Heart left ventricle (tissue), 13 donors: ENCODE measurements at regions not wholly inside any gene's neighbourhood (a gene's known extent, or its start where the extent isn't known, plus 50 kb on each side); places are given as distances from the start of the nearest gene placed in this dataset.

ENCODE experiments used
- CTCF ChIP-seq, 12 donors: fragments of 200-600 bp; sonication (generic) in 4 of 12; IDR thresholded peaks; one replicate each; pipeline versions ENCODE4 v1.5.0 to v1.8.0; 2018 to 2022; ENCODE audit warnings: antibody characterized with exemption in 12 of 12, mild to moderate bottlenecking in 5 of 12
- POLR2A ChIP-seq, 2 donors: fragments of 450-650 bp; IDR thresholded peaks; one replicate each; pipeline ENCODE4 v1.6.1; 2017; ENCODE audit warnings: antibody characterized with exemption in 2 of 2, mild to moderate bottlenecking in 2 of 2, moderate library complexity in 2 of 2
- donor health status: ischemic (EF 13 %, LVEDD 7.1; RV severe dilation, severe dysfunction).
- donor health status: DM: no; HTN: yes; CAD: no.
- donor health status: DM: no; HTN: no; CAD: no.
- donor health status: ischemic (EF 25% LVEDD 6.9; RV normal size, moderate dysfunction).
- donor health status: ischemic (EF 25% LVEDD 5.7; RV mildly dilated, moderate dysfunction).
- donor health status: ischemic (EF 35%, LVEDD 5.7; RV mildly dilated, moderate dysfunction).
- donor health status: nonischemic (EF 11% LVEDD 7.7; RV severe dilation, severe dysfunction).
- donor health status: DM: yes; HTN: yes; CAD: no.
- donor health status: PGD.
- donor health status: ischemic (EF 29% LVEDD 5.4; RV normal size, mild dysfunction).
- donor health status: nonischemic (EF 23%, LVEDD 6.1; RV moderate dilation, normal function).

- TF ChIP-seq POLR2A (IDR thresholded peaks at IDR 0.05) = no peak
- no peak for TF ChIP-seq CTCF (IDR thresholded peaks at IDR 0.05)
Observed at GRCh38 chr10:8898745-8899330, 844.4 kb downstream of the GATA3 start.
